OCI-LY7 (cell line): ENCODE measurements at regions not wholly inside any gene's neighbourhood (a gene's known extent, or its start where the extent isn't known, plus 50 kb on each side); places are given as distances from the start of the nearest gene placed in this dataset.

Source experiments
- BruUV-seq: library from RNA; stranded (reverse); fragments of 400-500 nt; replicated peaks from 2 replicates; lab custom pipeline; 2021; lab: Mats Ljungman, UMichigan
- CTCF ChIA-PET: fragments of 300-600 bp; sonication (Branson Sonifier 250); formaldehyde crosslinking; loops from one replicate; lab custom pipeline; 2022; ENCODE audit warnings: antibody characterized with exemption; ENCODE audit not compliant: unreplicated experiment; lab: Charles Lee
- POLR2A ChIA-PET: fragments of 300-600 bp; sonication (Branson Sonifier 250); formaldehyde crosslinking; loops from one replicate; lab custom pipeline; 2022; ENCODE audit warnings: antibody characterized with exemption; lab: Charles Lee
- DNase-seq: peaks from one replicate; pipeline ENCODE4 v3.0.0-alpha.2; 2015; ENCODE audit warnings: low spot score
- H2AFZ ChIP-seq: fragments of 200-600 bp; sonication (generic), shearing (Covaris generic); 2 replicates; pipeline ENCODE4 v1.6.1; 2014; ENCODE audit warnings: mild to moderate bottlenecking, antibody characterized with exemption, low read length, moderate library complexity
- H3K27ac ChIP-seq: fragments of 200-600 bp; sonication (generic); 2 replicates; pipeline ENCODE4 v1.5.1; 2014; ENCODE audit warnings: mixed run types, low read depth, mild to moderate bottlenecking, moderate library complexity, low read length, inconsistent platforms; ENCODE audit not compliant: poor library complexity, severe bottlenecking
- H3K36me3 ChIP-seq: fragments of 200-600 bp; sonication (generic); 2 replicates; pipeline ENCODE4 v1.6.1; 2014; ENCODE audit warnings: mild to moderate bottlenecking, antibody characterized with exemption, low read length, moderate library complexity, mixed read lengths; ENCODE audit not compliant: insufficient read depth
- H3K4me1 ChIP-seq: fragments of 200-600 bp; sonication (generic); 2 replicates; pipeline ENCODE4 v1.5.1; 2014; ENCODE audit warnings: mild to moderate bottlenecking, low read length; ENCODE audit not compliant: insufficient read depth, poor library complexity, severe bottlenecking
- H3K4me2 ChIP-seq: fragments of 200-600 bp; sonication (generic); 2 replicates; pipeline ENCODE4 v1.6.1; 2014; ENCODE audit warnings: mild to moderate bottlenecking, low read length
- H3K4me3 ChIP-seq: fragments of 200-600 bp; sonication (generic); 2 replicates; pipeline ENCODE4 v1.5.1; 2014; ENCODE audit warnings: mild to moderate bottlenecking, low read depth, low read length; ENCODE audit not compliant: poor library complexity, severe bottlenecking
- H3K79me2 ChIP-seq: fragments of 200-600 bp; sonication (generic); 2 replicates; pipeline ENCODE4 v1.6.1; 2016; ENCODE audit warnings: low read depth, mild to moderate bottlenecking, low read length, moderate library complexity, mixed read lengths; ENCODE audit not compliant: insufficient read depth
- H3K9me2 ChIP-seq: fragments of 200-600 bp; sonication (generic); 2 replicates; pipeline ENCODE4 v1.6.1; 2016; ENCODE audit warnings: mild to moderate bottlenecking, low read length, mixed read lengths; ENCODE audit not compliant: insufficient read depth
- H3K9me3 ChIP-seq: fragments of 200-600 bp; sonication (generic); 2 replicates; pipeline ENCODE4 v1.6.1; 2014; ENCODE audit warnings: mild to moderate bottlenecking, mixed run types, low read length, mixed read lengths
- H4K20me1 ChIP-seq: fragments of 200-600 bp; sonication (generic); 2 replicates; pipeline ENCODE4 v1.6.1; 2014; ENCODE audit warnings: mild to moderate bottlenecking, antibody characterized with exemption, low read length, moderate library complexity, mixed read lengths; ENCODE audit not compliant: insufficient read depth
- EZH2phosphoT487 ChIP-seq: fragments of 200-600 bp; sonication (generic); IDR thresholded peaks from 2 replicates; pipeline ENCODE4 v1.6.1; 2018; ENCODE audit warnings: low read depth, borderline replicate concordance, mild to moderate bottlenecking, mixed run types, antibody characterized with exemption, low read length, moderate library complexity, mixed read lengths
- intact Hi-C: fragments of 100-400 bp; cut with micrococcal nuclease; formaldehyde crosslinking; loops from one replicate; pipeline ENCODE4 v1.10.0; 2022; ENCODE audit not compliant: unreplicated experiment
- TF ChIP-seq, protein P1 (sequence below): fragments of 200-600 bp; sonication (generic); conservative IDR thresholded peaks from 2 replicates; pipeline ENCODE4 v1.5.1; 2014; ENCODE audit warnings: mild to moderate bottlenecking, antibody characterized with exemption, low read length, moderate library complexity, mixed read lengths

DNA sequence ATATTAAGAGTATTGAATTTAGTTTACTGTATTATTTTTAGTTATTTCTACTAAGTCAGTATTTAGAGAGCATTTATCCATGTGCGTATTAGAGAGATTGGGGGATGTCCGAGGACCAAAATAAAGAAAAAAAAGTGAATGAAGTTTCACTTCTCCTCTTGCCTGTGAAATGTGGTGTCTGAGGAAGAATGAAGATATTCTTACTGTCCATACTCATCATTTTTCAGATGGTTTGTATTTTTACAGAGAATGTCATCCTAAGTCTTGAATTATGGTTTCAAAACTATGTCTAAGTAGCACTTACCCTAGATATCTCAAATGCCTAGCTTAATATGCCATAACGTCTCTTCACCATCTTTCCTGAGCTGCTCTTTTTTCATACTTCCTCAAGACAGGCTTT is 854.3 kb downstream of the C4orf33 start:
- H4K20me1 ChIP-seq = no peaks in the 10 kb centered on the region
- ChIA-PET POLR2A (no interaction called here), CTCF (no interaction called here)
- H3K36me3 ChIP-seq = no peaks in the 10 kb centered on the region
- H3K4me3 ChIP-seq = no peak overlapping the region
- BruUV-seq = no TSS peak
- DNase-seq = no peak
- no peak overlapping the region for H3K27ac ChIP-seq
- intact Hi-C loops = no loop called here
- TF ChIP-seq EZH2phosphoT487 = no peak
- TF ChIP-seq, protein P1, sequence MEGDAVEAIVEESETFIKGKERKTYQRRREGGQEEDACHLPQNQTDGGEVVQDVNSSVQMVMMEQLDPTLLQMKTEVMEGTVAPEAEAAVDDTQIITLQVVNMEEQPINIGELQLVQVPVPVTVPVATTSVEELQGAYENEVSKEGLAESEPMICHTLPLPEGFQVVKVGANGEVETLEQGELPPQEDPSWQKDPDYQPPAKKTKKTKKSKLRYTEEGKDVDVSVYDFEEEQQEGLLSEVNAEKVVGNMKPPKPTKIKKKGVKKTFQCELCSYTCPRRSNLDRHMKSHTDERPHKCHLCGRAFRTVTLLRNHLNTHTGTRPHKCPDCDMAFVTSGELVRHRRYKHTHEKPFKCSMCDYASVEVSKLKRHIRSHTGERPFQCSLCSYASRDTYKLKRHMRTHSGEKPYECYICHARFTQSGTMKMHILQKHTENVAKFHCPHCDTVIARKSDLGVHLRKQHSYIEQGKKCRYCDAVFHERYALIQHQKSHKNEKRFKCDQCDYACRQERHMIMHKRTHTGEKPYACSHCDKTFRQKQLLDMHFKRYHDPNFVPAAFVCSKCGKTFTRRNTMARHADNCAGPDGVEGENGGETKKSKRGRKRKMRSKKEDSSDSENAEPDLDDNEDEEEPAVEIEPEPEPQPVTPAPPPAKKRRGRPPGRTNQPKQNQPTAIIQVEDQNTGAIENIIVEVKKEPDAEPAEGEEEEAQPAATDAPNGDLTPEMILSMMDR = no peak
- no peak overlapping the region for H2AFZ ChIP-seq
- no peak overlapping the region for H3K4me2 ChIP-seq
- no peaks in the 10 kb centered on the region for H3K4me1 ChIP-seq
- H3K9me2 ChIP-seq = no peaks in the 10 kb centered on the region
- no peaks in the 10 kb centered on the region for H3K9me3 ChIP-seq
- no peaks in the 10 kb centered on the region for H3K79me2 ChIP-seq

DNA sequence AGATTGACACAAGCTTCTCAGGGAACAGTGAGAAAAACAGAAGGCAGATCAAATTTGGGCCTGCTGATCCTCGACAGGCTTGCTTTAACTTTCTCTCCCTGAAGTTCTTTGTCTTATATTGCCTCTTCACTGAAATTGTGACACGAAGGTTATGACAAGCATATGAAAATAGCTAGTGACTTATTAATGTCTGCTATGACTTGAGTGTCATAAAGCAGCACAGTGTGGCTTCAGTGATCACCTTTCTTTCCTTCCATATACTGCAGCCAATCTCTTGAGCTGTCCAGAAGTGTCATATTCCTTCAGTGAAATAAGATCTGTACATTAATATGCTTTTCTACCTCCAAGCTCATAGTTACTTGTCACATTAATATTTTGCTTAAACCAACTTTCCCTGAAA is 870.2 kb downstream of the C4orf33 start:
- H3K4me2 ChIP-seq = no peak overlapping the region
- no peaks in the 10 kb centered on the region for H3K36me3 ChIP-seq
- H3K4me1 ChIP-seq = no peaks in the 10 kb centered on the region
- intact Hi-C loops = no loop called here
- H3K9me2 ChIP-seq = no peaks in the 10 kb centered on the region
- ChIA-PET CTCF (no interaction called here), POLR2A (no interaction called here)
- no peak overlapping the region for H2AFZ ChIP-seq
- no peak overlapping the region for H3K4me3 ChIP-seq
- no peak for TF ChIP-seq EZH2phosphoT487
- TF ChIP-seq, protein P1 = no peak
- H3K27ac ChIP-seq = no peak overlapping the region
- DNase-seq = no peak
- no peaks in the 10 kb centered on the region for H4K20me1 ChIP-seq
- no peaks in the 10 kb centered on the region for H3K9me3 ChIP-seq
- BruUV-seq = no TSS peak
- H3K79me2 ChIP-seq = no peaks in the 10 kb centered on the region

DNA sequence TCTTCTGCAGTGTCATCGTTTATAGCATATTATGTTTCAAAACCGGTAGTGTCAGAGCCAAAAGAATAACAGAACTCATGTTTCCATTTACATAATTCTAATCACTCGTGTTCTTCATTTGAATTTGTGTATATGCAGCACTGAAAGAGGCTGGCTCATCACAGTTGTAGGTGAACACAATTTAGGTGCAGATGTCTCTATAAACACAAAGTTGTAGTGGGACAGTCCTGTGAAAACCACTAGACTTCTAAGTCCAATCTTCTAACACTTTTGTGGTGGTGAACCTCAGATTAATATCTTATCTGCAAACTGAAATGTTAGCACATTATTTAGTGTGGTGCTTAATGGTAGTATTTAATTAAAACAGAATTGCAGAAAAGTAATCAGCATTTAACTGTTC is 872.4 kb downstream of the C4orf33 start:
- Histone ChIP-seq H3K9me2 (no peaks in the 10 kb centered on the region), H3K79me2 (no peaks in the 10 kb centered on the region), H3K36me3 (no peaks in the 10 kb centered on the region), H3K9me3 (no peaks in the 10 kb centered on the region), H3K27ac (no peak overlapping the region), H2AFZ (no peak overlapping the region), H3K4me1 (no peaks in the 10 kb centered on the region), H3K4me2 (no peak overlapping the region), H4K20me1 (no peaks in the 10 kb centered on the region), H3K4me3 (no peak overlapping the region)
- ChIA-PET CTCF (no interaction called here), POLR2A (interaction anchor here (0.5 kb wide), 1 partner anchor 143 kb away, joined by 3 read pairs; no protein-coding TSS in a partner anchor)
- intact Hi-C loops = no loop called here
- DNase-seq = no peak
- no TSS peak for BruUV-seq
- TF ChIP-seq EZH2phosphoT487 = no peak
- TF ChIP-seq, protein P1 = no peak
